SK-N-SH (cell line): ENCODE measurements at regions not wholly inside any gene's neighbourhood (a gene's known extent, or its start where the extent isn't known, plus 50 kb on each side); places are given as distances from the start of the nearest gene placed in this dataset.

Experiments
- CTCF ChIA-PET: fragments of 300-600, 350-600 bp; formaldehyde crosslinking; extraction: SDS; loops from one replicate; lab custom pipeline; 2021; lab: Yijun Ruan, JAX
- POLR2A ChIA-PET: fragments of 350-600 bp; sonication (Branson Sonifier 250); formaldehyde crosslinking; extraction: SDS; loops from one replicate; lab custom pipeline; 2020; ENCODE audit warnings: antibody characterized with exemption, inconsistent platforms; lab: Yijun Ruan, JAX
- DNase-seq: peaks from one replicate; pipeline ENCODE4 v3.0.0; 2012
- H2AFZ ChIP-seq: fragments of 200-600 bp; sonication (generic); 2 replicates; pipeline ENCODE4 v1.8.1; 2016; ENCODE audit warnings: antibody characterized with exemption, mild to moderate bottlenecking, low read depth
- H3F3A ChIP-seq: fragments of 200-600 bp; sonication (generic); replicated peaks from 2 replicates; pipeline ENCODE3; 2016; ENCODE audit warnings: antibody characterized with exemption, mild to moderate bottlenecking; ENCODE audit not compliant: insufficient read depth
- H3K27ac ChIP-seq, 2 experiments: fragments of 200-500 bp in 1 of 2; fragments of 200-600 bp in 1 of 2; sonication (Bioruptor generic) in 1 of 2; sonication (generic), shearing (Covaris generic) in 1 of 2; 2 replicates each; pipeline versions ENCODE4 v1.5.1 to v1.6.1; 2014 to 2016; ENCODE audit warnings: low read depth in 2 of 2, inconsistent platforms in 1 of 2, low read length in 1 of 2, mild to moderate bottlenecking in 1 of 2, mixed read lengths in 1 of 2
- H3K27me3 ChIP-seq: fragments of 200-600 bp; sonication (generic), shearing (Covaris generic); 2 replicates; pipeline ENCODE4 v1.6.1; 2016; ENCODE audit warnings: mixed run types; ENCODE audit not compliant: insufficient read depth
- H3K36me3 ChIP-seq, 2 experiments: fragments of 200-500 bp in 1 of 2; fragments of 200-600 bp in 1 of 2; sonication (Bioruptor generic) in 1 of 2; sonication (generic) in 1 of 2; replicated peaks in 1 of 2; 2 replicates each; pipeline versions ENCODE3 to v1.5.1; 2014 to 2016; ENCODE audit warnings: low read length in 1 of 2, mild to moderate bottlenecking in 1 of 2; ENCODE audit not compliant: insufficient read depth in 2 of 2, control insufficient read depth in 1 of 2
- H3K4me1 ChIP-seq, 2 experiments: fragments of 200-500 bp in 1 of 2; fragments of 200-600 bp in 1 of 2; sonication (Bioruptor generic) in 1 of 2; sonication (generic), shearing (Covaris generic) in 1 of 2; 2 replicates each; pipeline versions ENCODE4 v1.5.1 to v1.6.1; 2014 to 2016; ENCODE audit warnings: low read depth in 1 of 2, low read length in 1 of 2, mixed run types in 1 of 2; ENCODE audit not compliant: insufficient read depth in 2 of 2, control insufficient read depth in 1 of 2
- H3K4me2 ChIP-seq: fragments of 200-600 bp; sonication (generic), shearing (Covaris generic); 2 replicates; pipeline ENCODE4 v1.6.1; 2017; ENCODE audit warnings: mixed run types
- H3K4me3 ChIP-seq, 2 experiments: fragments of 200-500 bp in 1 of 2; fragments of 200-600 bp in 1 of 2; sonication (Bioruptor generic) in 1 of 2; sonication (generic), shearing (Covaris generic) in 1 of 2; 2 replicates each; pipeline versions ENCODE4 v1.5.1 to v1.8.1; 2014 to 2016; ENCODE audit warnings: low read depth in 2 of 2, inconsistent platforms in 1 of 2, low read length in 1 of 2, mild to moderate bottlenecking in 1 of 2, mixed read lengths in 1 of 2, moderate library complexity in 1 of 2
- H3K79me2 ChIP-seq: fragments of 200-600 bp; sonication (generic); 2 replicates; pipeline ENCODE4 v1.8.1; 2017; ENCODE audit warnings: mild to moderate bottlenecking; ENCODE audit not compliant: insufficient read depth
- H3K9ac ChIP-seq: fragments of 200-600 bp; sonication (generic); 2 replicates; pipeline ENCODE4 v1.6.1; 2017; ENCODE audit warnings: mixed run types
- H3K9me2 ChIP-seq: fragments of 200-600 bp; sonication (generic); 2 replicates; pipeline ENCODE4 v1.6.1; 2017; ENCODE audit warnings: mixed run types
- H3K9me3 ChIP-seq: fragments of 200-600 bp; sonication (generic); 2 replicates; pipeline ENCODE4 v1.6.1; 2017; ENCODE audit warnings: mixed run types, mild to moderate bottlenecking, moderate library complexity
- H4K20me1 ChIP-seq: fragments of 200-600 bp; sonication (generic); 2 replicates; pipeline ENCODE4 v1.6.1; 2017; ENCODE audit warnings: mild to moderate bottlenecking, mixed run types; ENCODE audit not compliant: insufficient read depth
- CHD2 ChIP-seq: fragments of 150-350 bp; IDR thresholded peaks from 2 replicates; pipeline ENCODE4 v1.6.1; 2018; ENCODE audit warnings: low read length; ENCODE audit not compliant: partially characterized antibody
- ELF1 ChIP-seq: IDR thresholded peaks from 2 replicates; pipeline ENCODE4 v1.4.0; 2012
- EZH2phosphoT487 ChIP-seq: fragments of 200-600 bp; sonication (generic); IDR thresholded peaks from 2 replicates; pipeline ENCODE4 v1.6.1; 2017; ENCODE audit warnings: low read depth, mixed run types, mild to moderate bottlenecking, antibody characterized with exemption, moderate library complexity, borderline replicate concordance
- FOSL2 ChIP-seq: IDR thresholded peaks from 2 replicates; pipeline ENCODE4 v1.4.0; 2012; ENCODE audit warnings: low read depth, mild to moderate bottlenecking, moderate library complexity, borderline replicate concordance
- FOXJ3 ChIP-seq: sonication (generic); formaldehyde crosslinking; IDR thresholded peaks from 2 replicates; pipeline ENCODE4 v1.5.1; 2020; ENCODE audit warnings: mild to moderate bottlenecking, missing genetic modification reagents
- FOXM1 ChIP-seq: IDR thresholded peaks from 2 replicates; pipeline ENCODE4 v1.4.0; 2012; ENCODE audit warnings: low read depth, mild to moderate bottlenecking
- JUND ChIP-seq: IDR thresholded peaks from 2 replicates; pipeline ENCODE4 v1.4.0; 2012
- MEF2A ChIP-seq: IDR thresholded peaks from 2 replicates; pipeline ENCODE4 v1.4.0; 2012; ENCODE audit warnings: low read depth, borderline replicate concordance
- MXI1 ChIP-seq: IDR thresholded peaks from 2 replicates; pipeline ENCODE4 v1.6.1; 2012; ENCODE audit warnings: mild to moderate bottlenecking, low read depth, low read length, improper control_type of control experiment
- NFIC ChIP-seq: IDR thresholded peaks from 2 replicates; pipeline ENCODE4 v1.4.0; 2012; ENCODE audit warnings: borderline replicate concordance
- NRF1 ChIP-seq: IDR thresholded peaks from 2 replicates; pipeline ENCODE4 v1.6.1; 2012; ENCODE audit warnings: low read depth, mild to moderate bottlenecking, low read length
- RXRA ChIP-seq: IDR thresholded peaks from 2 replicates; pipeline ENCODE4 v1.4.0; 2012; ENCODE audit warnings: low read depth, mild to moderate bottlenecking, borderline replicate concordance
- SIN3A ChIP-seq: IDR thresholded peaks from 2 replicates; pipeline ENCODE4 v1.6.1; 2012; ENCODE audit warnings: low read depth, mild to moderate bottlenecking, low read length, moderate library complexity, borderline replicate concordance
- TCF12 ChIP-seq: IDR thresholded peaks from 2 replicates; pipeline ENCODE4 v1.4.0; 2012
- TEAD4 ChIP-seq: IDR thresholded peaks from 2 replicates; pipeline ENCODE4 v1.4.0; 2012; ENCODE audit warnings: mild to moderate bottlenecking, borderline replicate concordance; ENCODE audit not compliant: insufficient read depth
- YY1 ChIP-seq: IDR thresholded peaks from 2 replicates; pipeline ENCODE4 v1.4.0; 2012; ENCODE audit warnings: low read depth, mild to moderate bottlenecking
- WGBS: methylation state at CpG from one replicate; pipeline ENCODE4 v1.1.6; 2017; ENCODE audit warnings: low lambda C conversion rate; 5-methylcytosine and 5-hydroxymethylcytosine counted together
- TF ChIP-seq, protein P1 (sequence below): IDR thresholded peaks from 2 replicates; pipeline ENCODE4 v1.6.1; 2012; ENCODE audit warnings: mild to moderate bottlenecking, low read depth, low read length, moderate library complexity
- TF ChIP-seq, protein P2 (sequence below): IDR thresholded peaks from 2 replicates; pipeline ENCODE4 v1.4.0; 2012; ENCODE audit warnings: low read depth, borderline replicate concordance
- TF ChIP-seq, protein P3 (sequence below): IDR thresholded peaks from 2 replicates; pipeline ENCODE4; 2012

DNA sequence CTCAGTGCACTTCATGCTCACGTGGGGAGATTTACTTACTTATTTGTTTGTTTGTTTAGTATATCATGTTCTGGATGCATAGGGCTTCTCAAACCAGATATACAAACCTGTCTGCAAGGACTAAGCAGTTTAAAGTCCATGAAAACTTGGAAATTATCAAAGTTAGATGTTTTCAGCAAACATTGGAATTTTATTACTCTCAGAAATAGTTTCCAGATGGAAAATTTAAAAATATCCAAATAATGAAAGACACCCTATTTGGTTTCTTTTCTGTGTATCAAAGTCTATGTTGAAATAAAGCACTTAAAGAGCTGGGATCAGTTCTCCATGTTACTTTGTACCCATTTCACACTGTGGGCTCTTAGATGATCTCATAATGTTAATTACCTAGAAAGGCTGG is 312.1 kb downstream of the PPP1R2C start:
- no peak overlapping the region for H3K27ac ChIP-seq

More for the DNA sequence above, 312.1 kb downstream of the PPP1R2C start:
- no peaks in the 10 kb centered on the region for H3K79me2 ChIP-seq
- H3K9me3 ChIP-seq = no peaks in the 10 kb centered on the region
- H4K20me1 ChIP-seq = no peaks in the 10 kb centered on the region
- no peaks in the 10 kb centered on the region for H3K27me3 ChIP-seq
- H3K9ac ChIP-seq = no peak overlapping the region
- no peak overlapping the region for H3K4me3 ChIP-seq
- H3F3A ChIP-seq = no peaks in the 10 kb centered on the region
- no peaks in the 10 kb centered on the region for H3K9me2 ChIP-seq
- WGBS = 3% methylated on average over 1 of the region's 1 CpG
- H2AFZ ChIP-seq = no peak overlapping the region
- no peak overlapping the region for H3K4me2 ChIP-seq
- H3K36me3 ChIP-seq = no peaks in the 10 kb centered on the region
- ChIA-PET POLR2A (no interaction called here), CTCF (interaction anchor here (1.4 kb wide), 1 partner anchor 9 kb away, joined by 3 read pairs; no protein-coding TSS in a partner anchor)
- no peak for TF ChIP-seq SIN3A
- TF ChIP-seq TEAD4 = no peak
- TF ChIP-seq FOXM1 = no peak
- no peak for TF ChIP-seq NRF1
- TF ChIP-seq, protein P1, sequence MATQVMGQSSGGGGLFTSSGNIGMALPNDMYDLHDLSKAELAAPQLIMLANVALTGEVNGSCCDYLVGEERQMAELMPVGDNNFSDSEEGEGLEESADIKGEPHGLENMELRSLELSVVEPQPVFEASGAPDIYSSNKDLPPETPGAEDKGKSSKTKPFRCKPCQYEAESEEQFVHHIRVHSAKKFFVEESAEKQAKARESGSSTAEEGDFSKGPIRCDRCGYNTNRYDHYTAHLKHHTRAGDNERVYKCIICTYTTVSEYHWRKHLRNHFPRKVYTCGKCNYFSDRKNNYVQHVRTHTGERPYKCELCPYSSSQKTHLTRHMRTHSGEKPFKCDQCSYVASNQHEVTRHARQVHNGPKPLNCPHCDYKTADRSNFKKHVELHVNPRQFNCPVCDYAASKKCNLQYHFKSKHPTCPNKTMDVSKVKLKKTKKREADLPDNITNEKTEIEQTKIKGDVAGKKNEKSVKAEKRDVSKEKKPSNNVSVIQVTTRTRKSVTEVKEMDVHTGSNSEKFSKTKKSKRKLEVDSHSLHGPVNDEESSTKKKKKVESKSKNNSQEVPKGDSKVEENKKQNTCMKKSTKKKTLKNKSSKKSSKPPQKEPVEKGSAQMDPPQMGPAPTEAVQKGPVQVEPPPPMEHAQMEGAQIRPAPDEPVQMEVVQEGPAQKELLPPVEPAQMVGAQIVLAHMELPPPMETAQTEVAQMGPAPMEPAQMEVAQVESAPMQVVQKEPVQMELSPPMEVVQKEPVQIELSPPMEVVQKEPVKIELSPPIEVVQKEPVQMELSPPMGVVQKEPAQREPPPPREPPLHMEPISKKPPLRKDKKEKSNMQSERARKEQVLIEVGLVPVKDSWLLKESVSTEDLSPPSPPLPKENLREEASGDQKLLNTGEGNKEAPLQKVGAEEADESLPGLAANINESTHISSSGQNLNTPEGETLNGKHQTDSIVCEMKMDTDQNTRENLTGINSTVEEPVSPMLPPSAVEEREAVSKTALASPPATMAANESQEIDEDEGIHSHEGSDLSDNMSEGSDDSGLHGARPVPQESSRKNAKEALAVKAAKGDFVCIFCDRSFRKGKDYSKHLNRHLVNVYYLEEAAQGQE = no peak
- TF ChIP-seq, protein P2, sequence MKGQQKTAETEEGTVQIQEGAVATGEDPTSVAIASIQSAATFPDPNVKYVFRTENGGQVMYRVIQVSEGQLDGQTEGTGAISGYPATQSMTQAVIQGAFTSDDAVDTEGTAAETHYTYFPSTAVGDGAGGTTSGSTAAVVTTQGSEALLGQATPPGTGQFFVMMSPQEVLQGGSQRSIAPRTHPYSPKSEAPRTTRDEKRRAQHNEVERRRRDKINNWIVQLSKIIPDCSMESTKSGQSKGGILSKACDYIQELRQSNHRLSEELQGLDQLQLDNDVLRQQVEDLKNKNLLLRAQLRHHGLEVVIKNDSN = no peak
- TF ChIP-seq CHD2 = no peak
- TF ChIP-seq, protein P3, sequence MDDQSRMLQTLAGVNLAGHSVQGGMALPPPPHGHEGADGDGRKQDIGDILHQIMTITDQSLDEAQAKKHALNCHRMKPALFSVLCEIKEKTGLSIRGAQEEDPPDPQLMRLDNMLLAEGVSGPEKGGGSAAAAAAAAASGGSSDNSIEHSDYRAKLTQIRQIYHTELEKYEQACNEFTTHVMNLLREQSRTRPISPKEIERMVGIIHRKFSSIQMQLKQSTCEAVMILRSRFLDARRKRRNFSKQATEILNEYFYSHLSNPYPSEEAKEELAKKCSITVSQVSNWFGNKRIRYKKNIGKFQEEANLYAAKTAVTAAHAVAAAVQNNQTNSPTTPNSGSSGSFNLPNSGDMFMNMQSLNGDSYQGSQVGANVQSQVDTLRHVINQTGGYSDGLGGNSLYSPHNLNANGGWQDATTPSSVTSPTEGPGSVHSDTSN = no peak
- TF ChIP-seq RXRA = no peak
- no peak for TF ChIP-seq FOSL2
- TF ChIP-seq NFIC = no peak
- no peak for TF ChIP-seq TCF12
- TF ChIP-seq ELF1 = no peak
- TF ChIP-seq MEF2A = no peak
- TF ChIP-seq MXI1 = no peak
- TF ChIP-seq YY1 = no peak
- no peak for TF ChIP-seq JUND
- no peak for TF ChIP-seq EZH2phosphoT487
- TF ChIP-seq FOXJ3 (CRISPR knock-in tag) = no peak
- no peaks in the 10 kb centered on the region for H3K4me1 ChIP-seq
- DNase-seq = no peak
